DND-41 (cell line): ENCODE measurements at regions not wholly inside any gene's neighbourhood (a gene's known extent, or its start where the extent isn't known, plus 50 kb on each side); places are given as distances from the start of the nearest gene placed in this dataset.

Experiments used
- ATAC-seq: fragments of 200-7000 bp; cut with Tn5 transposase; 3 replicates; pipeline ENCODE4 v1.9.1; 2021; ENCODE audit warnings: low read depth; ENCODE audit not compliant: insufficient read depth
- DNase-seq: peaks from one replicate; pipeline ENCODE4 v3.0.0-alpha.2; 2020
- H2AFZ ChIP-seq: 2 replicates; pipeline ENCODE4 v1.6.0; 2012; ENCODE audit warnings: low read depth, low read length
- H3K27ac ChIP-seq: 2 replicates; pipeline ENCODE4 v1.5.1; 2012; ENCODE audit warnings: low read length, inconsistent platforms
- H3K27me3 ChIP-seq: fragments of 200-600 bp; sonication (generic); 2 replicates; pipeline ENCODE4 v1.6.0; 2012; ENCODE audit warnings: low read length, mild to moderate bottlenecking, inconsistent platforms; ENCODE audit not compliant: insufficient read depth, poor library complexity
- H3K36me3 ChIP-seq: 2 replicates; pipeline ENCODE4 v1.5.1; 2012; ENCODE audit warnings: low read length, inconsistent platforms; ENCODE audit not compliant: insufficient read depth
- H3K4me1 ChIP-seq: 2 replicates; pipeline ENCODE4 v1.5.1; 2012; ENCODE audit warnings: mild to moderate bottlenecking, low read length; ENCODE audit not compliant: insufficient read depth
- H3K4me2 ChIP-seq: 2 replicates; pipeline ENCODE4 v1.6.0; 2012; ENCODE audit warnings: mild to moderate bottlenecking, moderate library complexity, low read length, inconsistent platforms; ENCODE audit not compliant: insufficient read depth
- H3K4me3 ChIP-seq, 2 experiments: fragments of 200-600 bp in 1 of 2; shearing (Covaris generic) in 1 of 2; 2 replicates each; pipeline ENCODE4 v1.5.1; 2012 to 2016; ENCODE audit warnings: inconsistent platforms in 2 of 2, low read length in 2 of 2, mild to moderate bottlenecking in 2 of 2, low read depth in 1 of 2, moderate library complexity in 1 of 2
- H3K79me2 ChIP-seq: 2 replicates; pipeline ENCODE4 v1.6.0; 2012; ENCODE audit warnings: low read length, inconsistent platforms; ENCODE audit not compliant: insufficient read depth
- H3K9ac ChIP-seq: 2 replicates; pipeline ENCODE4 v1.6.0; 2012; ENCODE audit warnings: low read depth, mild to moderate bottlenecking, inconsistent platforms, low read length, moderate library complexity
- H3K9me3 ChIP-seq: 2 replicates; pipeline ENCODE4 v1.5.1; 2012; ENCODE audit warnings: low read length, moderate library complexity, mild to moderate bottlenecking, inconsistent platforms; ENCODE audit not compliant: insufficient read depth, severe bottlenecking
- H4K20me1 ChIP-seq: 2 replicates; pipeline ENCODE4 v1.6.0; 2012; ENCODE audit warnings: low read length; ENCODE audit not compliant: insufficient read depth
- EZH2 ChIP-seq: IDR thresholded peaks from 3 replicates; pipeline ENCODE4 v1.6.1; 2012; ENCODE audit warnings: borderline replicate concordance, low read depth, mild to moderate bottlenecking, moderate library complexity, low read length, inconsistent platforms; ENCODE audit not compliant: severe bottlenecking
- TF ChIP-seq, protein P1 (sequence below): IDR thresholded peaks from 2 replicates; pipeline ENCODE4 v1.5.1; 2012; ENCODE audit warnings: borderline replicate concordance, low read length, moderate library complexity, mild to moderate bottlenecking; ENCODE audit not compliant: poor library complexity, severe bottlenecking; ENCODE audit errors: extremely low read depth

DNA sequence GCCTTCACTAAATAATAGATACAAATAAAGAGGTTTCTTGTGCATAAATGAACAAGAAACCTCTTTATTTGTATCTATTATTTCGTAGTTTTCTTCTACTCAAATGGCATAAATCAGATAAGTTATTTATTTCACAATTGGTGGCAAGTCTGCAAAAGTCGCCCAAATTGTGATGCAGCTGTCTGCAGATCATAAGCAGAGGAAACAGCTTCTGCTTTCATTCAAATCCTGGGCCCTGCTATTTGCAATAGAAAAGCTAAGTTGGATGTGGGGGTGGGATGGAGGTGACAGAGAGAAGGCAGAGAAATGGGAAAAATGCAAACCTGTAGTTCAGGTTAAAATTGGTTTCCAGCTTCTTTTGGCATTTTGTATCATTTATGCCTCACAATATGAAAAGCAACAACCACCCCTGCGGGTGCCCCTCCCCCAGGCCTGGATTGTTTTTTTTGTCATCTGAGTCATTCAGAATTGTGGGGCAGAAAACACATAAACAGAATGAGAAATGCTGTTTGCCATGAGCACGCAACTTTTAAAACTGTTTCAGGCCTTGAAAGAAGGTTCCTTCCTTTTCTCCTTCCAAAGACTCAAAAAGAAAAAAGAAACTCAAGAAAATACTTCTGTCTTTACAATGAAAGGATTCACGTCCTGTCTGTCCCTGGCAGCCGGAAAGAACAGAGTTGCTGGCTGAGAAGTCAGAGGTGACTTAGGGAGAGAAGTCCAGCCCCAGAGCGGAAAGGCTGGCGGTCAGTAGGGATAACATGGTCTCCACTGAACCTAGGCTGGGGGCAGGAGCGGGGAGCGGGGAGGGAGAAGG, 132.9 kb downstream of the BAMBI start:
- H3K27ac ChIP-seq, result no peak overlapping the region
- H3K4me2 ChIP-seq, result no peak overlapping the region

DNA sequence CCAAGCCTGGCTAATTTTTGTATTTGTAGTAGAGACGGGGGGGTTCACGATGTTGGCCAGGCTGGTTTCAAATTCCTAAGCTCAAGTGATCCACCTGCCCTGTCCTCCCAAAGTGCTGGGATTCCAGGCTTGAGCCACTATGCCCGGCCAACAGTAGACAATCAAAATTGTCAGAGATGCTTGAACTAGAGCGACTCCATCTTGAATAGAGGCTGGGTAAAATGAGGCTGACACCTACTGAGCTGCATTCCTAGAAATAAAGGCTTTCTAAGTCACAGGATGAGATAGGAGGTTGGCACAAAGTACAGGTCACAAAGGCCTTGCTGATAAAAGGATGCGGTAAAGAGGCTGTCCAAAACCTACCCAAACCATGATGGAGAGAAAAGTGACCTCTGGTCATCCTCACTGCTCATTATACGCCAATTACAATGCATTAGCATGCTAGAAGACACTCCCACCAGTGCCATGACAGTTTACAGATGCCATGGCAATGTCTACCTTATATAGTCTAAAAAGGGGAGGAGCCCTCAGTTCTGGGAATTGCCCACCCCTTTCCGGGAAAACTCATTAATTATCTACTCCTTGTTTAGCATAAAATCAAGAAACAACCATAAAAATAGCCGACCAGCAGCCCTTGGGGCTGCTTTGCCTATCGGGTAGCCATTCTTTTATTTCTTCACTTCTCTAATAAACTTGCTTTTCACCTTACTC, 134.5 kb downstream of the BAMBI start:
- H3K9ac ChIP-seq, result no peak overlapping the region
- no peak overlapping the region for H3K4me3 ChIP-seq
- ATAC-seq (no peak), DNase-seq (no peak)
- no peaks in the 10 kb centered on the region for H3K4me1 ChIP-seq
- no peaks in the 10 kb centered on the region for H3K79me2 ChIP-seq
- no peak overlapping the region for H3K27ac ChIP-seq
- H3K4me2 ChIP-seq, result no peak overlapping the region
- H3K9me3 ChIP-seq, result no peaks in the 10 kb centered on the region
- H4K20me1 ChIP-seq, result no peaks in the 10 kb centered on the region
- H3K36me3 ChIP-seq, result no peaks in the 10 kb centered on the region
- H2AFZ ChIP-seq, result no peak overlapping the region
- TF ChIP-seq EZH2, result no peak
- TF ChIP-seq, protein P1, sequence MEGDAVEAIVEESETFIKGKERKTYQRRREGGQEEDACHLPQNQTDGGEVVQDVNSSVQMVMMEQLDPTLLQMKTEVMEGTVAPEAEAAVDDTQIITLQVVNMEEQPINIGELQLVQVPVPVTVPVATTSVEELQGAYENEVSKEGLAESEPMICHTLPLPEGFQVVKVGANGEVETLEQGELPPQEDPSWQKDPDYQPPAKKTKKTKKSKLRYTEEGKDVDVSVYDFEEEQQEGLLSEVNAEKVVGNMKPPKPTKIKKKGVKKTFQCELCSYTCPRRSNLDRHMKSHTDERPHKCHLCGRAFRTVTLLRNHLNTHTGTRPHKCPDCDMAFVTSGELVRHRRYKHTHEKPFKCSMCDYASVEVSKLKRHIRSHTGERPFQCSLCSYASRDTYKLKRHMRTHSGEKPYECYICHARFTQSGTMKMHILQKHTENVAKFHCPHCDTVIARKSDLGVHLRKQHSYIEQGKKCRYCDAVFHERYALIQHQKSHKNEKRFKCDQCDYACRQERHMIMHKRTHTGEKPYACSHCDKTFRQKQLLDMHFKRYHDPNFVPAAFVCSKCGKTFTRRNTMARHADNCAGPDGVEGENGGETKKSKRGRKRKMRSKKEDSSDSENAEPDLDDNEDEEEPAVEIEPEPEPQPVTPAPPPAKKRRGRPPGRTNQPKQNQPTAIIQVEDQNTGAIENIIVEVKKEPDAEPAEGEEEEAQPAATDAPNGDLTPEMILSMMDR, result no peak
- H3K27me3 ChIP-seq, result peaks cover 3% of the 10 kb centered on the region

More for the DNA sequence above, 132.9 kb downstream of the BAMBI start:
- no peak for ATAC-seq
- Histone ChIP-seq H3K79me2 (no peaks in the 10 kb centered on the region), H3K9me3 (no peaks in the 10 kb centered on the region), H3K27me3 (peaks cover 5% of the 10 kb centered on the region), H3K4me3 (no peak overlapping the region), H3K36me3 (no peaks in the 10 kb centered on the region), H4K20me1 (no peaks in the 10 kb centered on the region), H2AFZ (no peak overlapping the region), H3K4me1 (no peaks in the 10 kb centered on the region), H3K9ac (no peak overlapping the region)
- no peak for TF ChIP-seq EZH2
- TF ChIP-seq, protein P1, result no peak
- DNase-seq, result no peak

DNA sequence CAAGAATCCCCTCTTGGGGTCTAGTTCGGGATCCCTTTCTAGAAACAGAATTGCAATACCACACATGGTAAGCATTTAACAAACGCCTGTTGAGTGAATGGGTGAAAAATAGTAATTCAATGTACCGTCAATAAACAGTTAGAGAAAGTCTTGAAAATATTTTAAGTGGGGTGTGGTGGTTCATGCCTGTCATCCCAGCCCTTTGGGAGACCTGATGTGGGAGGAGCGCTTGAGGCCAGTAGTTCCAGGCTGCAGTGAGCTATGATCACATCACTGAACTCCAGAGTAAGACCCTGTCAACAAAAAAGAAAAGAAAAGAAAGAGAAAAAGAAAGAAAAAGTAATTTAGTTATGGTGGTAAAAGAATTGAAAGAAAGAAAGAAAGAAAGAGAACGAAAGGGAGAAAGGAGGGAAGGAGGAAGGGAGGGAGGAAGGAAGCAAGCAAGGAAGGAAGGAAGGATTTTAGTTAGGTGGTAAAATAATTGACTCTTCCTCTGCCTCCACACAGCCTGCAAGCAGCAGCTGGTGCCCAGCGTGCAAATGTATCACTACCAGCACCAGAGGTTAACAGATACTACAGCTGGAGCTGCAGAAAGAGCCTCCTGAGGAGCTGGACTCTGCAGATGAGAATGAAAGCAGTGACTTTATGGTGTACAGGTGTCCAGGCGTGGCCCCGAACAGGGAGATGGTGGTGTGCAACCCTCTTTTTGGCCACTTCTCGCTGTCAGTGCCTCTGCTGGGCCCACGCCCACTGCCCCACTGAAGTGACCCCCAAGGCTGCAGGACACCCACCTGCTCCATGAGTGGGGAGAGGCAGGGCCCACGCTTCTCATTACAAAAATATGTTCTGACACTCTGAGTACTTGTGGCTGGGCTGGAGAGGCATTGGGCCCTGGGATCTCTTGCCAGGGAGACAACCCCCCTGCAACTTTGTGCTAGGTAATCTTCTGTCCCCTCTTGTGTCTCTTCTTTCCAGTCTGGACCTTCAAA, 135.4 kb downstream of the BAMBI start:
- no peaks in the 10 kb centered on the region for H3K79me2 ChIP-seq

More for the DNA sequence above, 135.4 kb downstream of the BAMBI start:
- H3K4me3 ChIP-seq, result no peak overlapping the region
- TF ChIP-seq, protein P1, result no peak
- TF ChIP-seq EZH2, result no peak
- no peak overlapping the region for H3K4me2 ChIP-seq
- H3K36me3 ChIP-seq, result no peaks in the 10 kb centered on the region
- ATAC-seq, result no peak
- no peak overlapping the region for H3K27ac ChIP-seq
- no peaks in the 10 kb centered on the region for H3K27me3 ChIP-seq
- no peaks in the 10 kb centered on the region for H4K20me1 ChIP-seq
- H3K9me3 ChIP-seq, result no peaks in the 10 kb centered on the region
- no peak for DNase-seq
- no peak overlapping the region for H2AFZ ChIP-seq
- no peaks in the 10 kb centered on the region for H3K4me1 ChIP-seq
- no peak overlapping the region for H3K9ac ChIP-seq
